HuH-7.5 (cell line): ENCODE measurements at regions not wholly inside any gene's neighbourhood (a gene's known extent, or its start where the extent isn't known, plus 50 kb on each side); places are given as distances from the start of the nearest gene placed in this dataset.

Experiments
- DNase-seq: peaks from one replicate; pipeline ENCODE4 v3.0.0; 2011; ENCODE audit warnings: low spot score

DNA sequence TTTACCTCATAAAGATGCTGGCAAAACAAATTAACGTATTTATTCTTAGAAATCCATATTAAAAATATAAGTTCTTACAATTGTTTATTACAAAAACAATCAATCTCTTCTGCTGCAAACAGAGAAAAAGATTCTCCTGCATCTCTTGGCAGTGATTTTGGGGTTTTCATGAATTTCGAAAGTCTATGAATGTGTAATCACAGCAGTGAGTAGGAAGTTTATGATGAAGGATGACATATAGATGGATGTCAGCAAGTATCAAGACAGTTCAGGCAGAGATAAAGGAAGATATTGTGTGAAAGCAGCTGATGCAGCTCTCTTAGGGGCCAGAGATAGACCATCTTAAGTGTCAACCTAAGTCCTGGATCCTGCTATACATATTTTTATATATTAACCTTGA is 196.9 kb upstream of the BANK1 start:
- DNase-seq: no peak

DNA sequence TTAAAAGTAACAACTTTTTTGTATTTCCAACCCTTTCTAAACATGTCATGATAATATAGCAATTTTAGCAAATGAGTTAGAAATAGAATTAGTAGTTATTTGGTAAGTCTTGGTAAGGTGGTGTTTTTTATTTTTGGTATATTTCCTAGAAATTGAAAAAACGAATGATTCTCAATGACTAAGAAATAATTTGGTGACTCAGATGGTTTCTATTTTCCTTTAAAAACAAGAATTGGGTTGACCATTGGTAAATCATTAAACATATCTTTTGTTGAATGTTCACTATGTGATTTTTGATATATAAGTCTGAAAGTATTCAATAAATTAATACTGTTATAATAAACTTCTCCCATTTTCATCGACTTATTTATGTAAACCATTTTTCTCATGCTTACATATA is 206.2 kb upstream of the BANK1 start:
- DNase-seq: no peak

DNA sequence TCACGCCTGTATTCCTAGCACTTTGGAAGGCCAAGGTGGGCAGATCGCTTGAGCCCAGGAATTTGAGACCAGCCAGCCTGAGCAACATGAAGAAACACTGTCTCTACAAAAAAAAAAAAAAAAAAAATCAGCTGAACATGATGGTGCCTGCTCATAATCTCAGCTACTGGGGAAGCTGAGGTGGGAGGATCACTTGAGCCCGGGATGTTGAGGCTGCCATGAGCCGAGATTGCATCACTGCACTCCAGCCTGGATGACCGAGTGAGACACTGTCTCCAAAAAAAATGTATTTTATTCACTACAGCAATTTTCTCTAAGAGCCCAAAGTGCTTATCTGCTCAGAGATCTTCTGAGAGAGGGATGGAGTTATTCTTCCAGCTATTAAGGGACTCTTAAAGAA is 215.8 kb upstream of the PPP3CA start:
- DNase-seq: no peak

DNA sequence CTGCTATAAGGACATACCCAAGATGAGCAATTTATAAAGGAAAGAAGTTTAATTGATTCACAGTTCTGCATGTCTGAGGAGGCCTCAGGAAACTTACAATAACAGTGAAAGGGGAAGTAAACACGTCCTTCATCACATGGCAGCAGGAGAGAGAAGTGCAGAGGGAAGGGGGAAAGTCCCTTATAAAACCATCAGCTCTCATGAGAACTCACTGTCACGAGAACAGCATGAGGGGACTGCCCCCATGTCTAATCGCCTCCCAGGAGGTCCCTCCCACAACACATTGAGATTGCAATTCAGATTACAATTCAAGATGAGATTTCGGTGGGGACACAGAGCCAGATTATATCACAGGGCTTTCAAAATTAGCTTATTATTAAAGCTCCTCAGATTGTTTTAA is 209.5 kb upstream of the PPP3CA start:
- DNase-seq: no peak

DNA sequence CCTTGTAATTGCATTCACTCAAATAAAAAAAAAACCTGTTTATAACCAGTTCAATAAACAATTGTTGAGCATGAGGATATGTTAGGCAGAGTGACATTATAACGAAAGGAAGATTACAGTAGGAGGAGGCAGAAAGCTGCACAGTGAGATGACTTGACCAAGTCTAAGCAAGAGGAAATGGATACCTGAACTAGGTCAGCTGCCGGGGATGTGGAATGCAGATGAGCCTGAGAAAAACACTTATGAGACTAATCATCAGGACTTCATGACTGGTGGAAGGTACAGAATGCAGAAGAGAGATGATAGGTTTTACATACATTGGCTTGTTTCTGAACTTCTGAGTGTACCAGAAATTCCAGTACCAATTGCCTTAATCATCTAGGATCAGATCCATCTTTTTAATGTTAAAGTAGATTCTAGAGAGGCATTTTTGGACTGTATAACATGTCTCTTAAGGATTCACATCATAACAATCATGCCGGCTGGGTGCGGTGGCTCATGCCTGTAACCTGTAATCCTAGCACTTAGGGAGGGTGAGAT is 208.1 kb upstream of the PPP3CA start:
- no peak for DNase-seq

DNA sequence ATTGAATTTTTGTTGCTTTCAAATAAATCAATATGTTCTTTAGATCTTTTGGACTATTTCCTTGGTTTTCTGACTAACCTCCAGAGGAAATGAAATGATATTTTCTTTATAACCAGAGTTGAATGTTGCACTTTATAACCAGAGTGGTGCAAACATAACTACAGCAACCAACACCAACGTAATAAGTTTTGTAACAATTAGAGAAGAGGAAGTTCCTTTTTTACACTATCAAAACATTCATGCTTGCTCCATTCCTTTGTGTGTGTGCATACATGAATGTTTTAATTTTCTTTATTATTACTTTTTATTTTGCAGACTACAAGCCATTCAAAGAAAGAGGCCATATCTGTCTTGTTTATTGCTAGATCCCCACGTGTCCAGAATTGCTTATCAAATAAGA is 193.0 kb upstream of the PPP3CA start:
- DNase-seq: no peak

DNA sequence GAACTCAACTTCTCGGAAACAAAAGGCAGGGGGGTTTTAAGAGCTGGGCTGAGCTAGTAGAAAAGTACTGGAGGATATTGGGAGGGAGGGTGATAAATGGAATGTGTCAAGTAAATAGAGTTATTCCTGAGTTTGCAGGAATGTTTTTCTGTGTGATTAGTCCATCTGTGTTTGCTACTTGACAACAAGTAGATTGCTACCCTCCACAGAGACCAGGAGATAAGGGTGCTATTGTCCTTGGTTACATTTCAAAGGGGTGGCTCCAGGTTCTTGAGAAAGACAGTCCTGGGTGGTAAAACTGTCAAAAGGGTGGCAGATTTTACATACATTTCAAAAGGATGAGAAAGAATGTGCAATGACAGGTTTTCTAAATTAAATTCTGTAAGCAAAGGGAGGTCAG is 181.2 kb upstream of the PPP3CA start:
- peak; percentile 4 for DNase-seq

DNA sequence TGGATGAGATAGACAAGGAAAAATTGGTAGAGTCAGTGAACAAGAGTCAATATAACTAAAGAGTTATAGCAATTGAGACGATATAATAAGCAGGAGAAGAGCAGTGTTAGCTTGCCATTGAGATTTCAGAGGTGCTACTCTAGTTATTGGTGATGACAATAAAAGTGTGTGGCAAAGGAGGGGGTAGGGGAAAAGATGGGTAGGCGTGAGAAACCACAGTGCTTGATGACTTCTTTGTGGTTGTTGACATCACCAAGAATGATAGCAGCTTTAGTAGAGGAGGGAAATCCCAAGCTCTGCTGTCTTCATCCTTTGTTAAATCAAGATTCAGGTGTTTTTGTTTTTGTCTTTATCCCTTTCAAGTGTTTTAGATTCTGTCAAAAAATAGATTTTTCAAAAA is 179.9 kb upstream of the PPP3CA start:
- no peak for DNase-seq

DNA sequence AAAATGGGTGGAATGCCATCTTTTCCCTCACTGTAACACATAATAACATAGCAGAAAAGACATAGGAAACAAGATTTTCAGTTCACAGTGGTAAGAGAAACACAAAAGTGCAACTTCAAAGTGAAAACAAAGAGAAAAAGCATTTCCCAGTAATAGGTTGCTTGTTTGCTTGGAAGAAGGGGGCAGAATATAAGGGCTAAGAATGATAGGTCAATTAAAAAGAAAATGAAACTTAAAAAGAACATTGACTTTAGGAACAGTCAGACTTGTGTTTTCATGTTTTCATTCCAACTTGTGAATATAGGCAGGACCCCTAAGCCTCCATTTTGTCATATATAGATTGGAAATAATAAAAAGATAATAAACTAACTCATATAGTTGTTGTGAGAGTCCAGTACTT is 168.2 kb upstream of the PPP3CA start:
- no peak for DNase-seq

DNA sequence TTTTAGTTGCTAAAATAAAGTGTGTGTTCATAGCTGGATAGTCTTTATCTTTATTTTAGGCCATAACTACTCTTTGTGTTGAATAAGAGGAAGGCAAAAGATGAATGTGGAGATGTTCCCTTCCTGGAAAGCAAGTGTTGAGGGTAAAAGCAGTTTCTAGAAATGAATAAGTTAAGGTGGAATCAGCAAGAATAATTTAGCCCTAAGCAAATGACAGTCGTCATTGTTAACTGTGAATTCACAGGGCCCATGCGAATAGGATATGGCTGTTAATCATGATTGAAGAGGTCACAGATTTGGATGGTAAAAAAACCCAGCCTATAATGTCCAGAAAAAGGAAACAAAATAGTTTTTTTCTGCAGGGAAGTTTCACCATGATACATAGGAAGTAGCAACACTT is 167.8 kb upstream of the PPP3CA start:
- DNase-seq: no peak

DNA sequence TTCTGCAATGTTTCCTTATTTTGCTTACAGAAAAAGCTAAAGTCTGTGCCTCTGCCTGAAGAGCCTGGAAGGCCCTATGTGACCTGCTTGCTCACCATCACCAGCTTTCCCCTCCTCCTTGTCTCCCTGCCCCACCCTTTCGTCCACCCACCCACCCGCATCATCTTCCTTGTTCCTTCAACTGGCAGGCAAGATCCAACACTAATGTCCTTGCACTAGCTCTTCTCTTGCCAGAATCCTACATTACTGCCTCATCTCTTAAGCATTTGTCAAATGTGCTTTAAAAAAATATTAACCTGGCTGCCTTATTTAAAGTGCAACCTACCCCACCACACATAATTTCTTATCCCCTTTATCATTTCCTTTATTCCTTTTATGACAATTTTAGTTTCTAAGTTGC is 165.1 kb upstream of the PPP3CA start:
- no peak for DNase-seq

DNA sequence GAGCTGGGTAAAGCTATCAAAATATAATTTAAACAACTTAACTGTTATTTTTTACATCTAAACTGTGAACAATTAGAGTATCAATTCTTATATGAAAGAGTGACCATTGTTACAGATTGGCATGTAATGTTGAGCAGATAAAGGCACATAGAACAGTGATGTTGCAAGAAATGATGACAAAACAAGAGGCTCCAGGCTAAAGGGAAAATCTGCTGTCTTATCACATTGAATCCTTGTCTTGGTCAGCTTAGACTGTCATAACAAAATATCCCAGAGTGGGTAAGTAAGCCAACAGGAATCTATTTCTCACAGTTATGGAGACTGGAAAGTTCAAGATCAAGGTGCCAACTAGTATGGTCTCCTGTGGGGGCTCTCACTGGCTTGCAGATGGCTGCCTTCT is 154.1 kb upstream of the PPP3CA start:
- no peak for DNase-seq

DNA sequence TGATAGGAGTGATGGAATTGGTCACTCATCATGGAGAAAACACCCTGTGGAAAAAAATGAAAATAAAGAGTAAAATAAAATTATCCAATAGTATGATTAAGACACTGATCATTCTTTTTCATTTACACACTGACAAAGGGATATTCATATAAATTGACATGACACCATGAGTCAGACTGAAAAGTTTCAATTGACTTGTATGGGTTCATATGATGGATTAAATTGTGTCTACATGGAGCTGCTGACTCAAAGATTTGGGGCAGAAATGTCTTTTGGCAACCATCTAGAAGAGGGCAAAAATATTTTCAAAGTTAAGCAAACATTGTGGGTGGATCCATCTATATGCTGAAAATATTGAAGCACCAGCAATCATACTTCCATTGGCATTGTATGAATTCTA is 153.4 kb upstream of the PPP3CA start:
- no peak for DNase-seq

DNA sequence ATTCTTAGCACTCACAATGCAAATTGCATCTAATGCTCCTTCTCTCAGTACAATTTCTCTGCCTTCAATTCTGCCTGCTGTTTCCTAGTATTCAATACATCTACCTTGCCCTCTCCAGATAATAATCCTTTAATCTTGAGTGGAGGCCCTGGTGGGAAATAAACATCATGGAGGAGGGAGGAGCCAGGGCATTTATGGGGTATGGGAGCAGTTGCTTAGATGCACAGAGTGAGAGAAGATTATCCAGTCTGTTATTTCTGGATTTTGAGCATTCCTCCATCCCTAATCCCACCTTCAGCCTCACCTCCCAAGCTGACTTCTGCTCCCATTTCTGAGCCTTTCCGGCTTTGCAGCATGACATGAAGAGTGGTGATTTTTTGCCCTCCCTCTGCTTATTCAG is 127.9 kb upstream of the PPP3CA start:
- no peak for DNase-seq

DNA sequence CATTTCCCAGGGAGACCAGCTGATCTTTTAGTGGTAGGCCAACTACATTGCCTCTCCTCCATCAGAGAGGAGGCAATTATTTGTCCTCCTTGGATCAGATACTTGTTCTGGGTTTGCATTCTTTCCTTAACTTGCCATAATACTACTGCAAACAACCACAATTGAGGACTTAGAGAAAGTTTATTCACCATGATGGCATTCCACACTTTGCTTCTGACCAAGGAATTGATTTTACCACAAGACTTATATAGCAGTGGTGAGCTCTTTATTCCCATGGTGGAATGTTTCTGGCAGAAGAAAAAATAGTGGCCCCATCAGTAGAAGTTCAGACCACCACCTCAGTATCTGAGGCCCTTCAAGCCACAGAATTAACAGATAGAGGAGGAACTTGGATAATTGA is 123.9 kb upstream of the PPP3CA start:
- no peak for DNase-seq

DNA sequence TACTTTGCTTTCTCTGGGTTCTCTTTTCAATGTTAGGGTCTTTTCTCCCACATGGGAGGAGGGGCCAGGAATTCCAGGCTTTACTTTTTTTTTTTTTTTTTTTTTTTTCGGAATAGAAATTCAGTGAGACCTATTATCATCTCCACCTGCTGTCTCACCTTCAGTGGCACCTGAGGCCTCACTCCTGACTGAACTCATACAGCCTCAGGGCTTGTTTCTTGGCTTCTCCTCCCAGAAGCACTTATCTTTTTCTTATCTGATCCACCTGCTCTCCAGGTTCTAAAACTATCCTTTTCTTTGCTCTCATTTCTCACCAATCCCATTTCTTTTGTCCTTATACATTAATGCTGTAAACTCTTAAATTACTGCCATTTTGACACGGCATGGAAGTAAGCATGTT is 117.3 kb upstream of the PPP3CA start:
- no peak for DNase-seq

DNA sequence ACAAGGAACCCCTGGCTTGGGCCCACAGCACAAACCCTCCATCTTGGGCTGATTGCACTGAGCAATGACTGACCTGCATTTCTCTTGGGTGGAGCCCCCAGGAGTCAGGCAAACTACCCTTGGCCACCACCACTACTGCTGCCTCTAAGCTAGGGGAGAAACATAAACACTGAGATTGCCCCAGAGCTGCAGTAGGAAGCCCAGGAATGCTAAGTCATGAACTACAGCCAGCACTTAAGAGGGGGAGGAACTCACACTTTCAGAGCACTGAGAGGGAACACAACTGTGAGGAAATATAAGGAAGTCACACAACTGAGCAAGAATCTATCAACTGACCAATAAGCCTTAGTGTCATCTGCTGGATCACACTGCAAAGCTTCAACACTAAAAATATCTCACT is 111.6 kb upstream of the PPP3CA start:
- no peak for DNase-seq

DNA sequence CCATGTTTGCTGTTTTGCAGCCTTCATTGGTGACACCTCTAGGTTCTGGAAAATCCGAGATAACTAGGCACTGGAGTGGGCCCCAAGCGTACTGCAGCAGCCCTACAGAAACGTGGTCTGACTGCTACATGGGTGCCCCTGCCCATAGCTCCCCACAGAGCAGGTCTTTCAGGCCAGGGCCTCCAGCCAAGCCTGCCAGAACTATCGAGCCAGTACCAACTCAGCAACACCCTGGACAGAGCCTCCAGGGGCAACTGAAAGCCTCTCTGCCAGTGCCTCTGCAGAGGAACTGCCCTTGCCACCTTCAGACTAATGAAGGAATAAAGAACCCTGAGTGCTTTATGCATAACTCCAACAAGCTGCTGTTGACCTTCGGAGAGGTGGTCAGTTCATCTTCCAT is 111.1 kb upstream of the PPP3CA start:
- DNase-seq: no peak

DNA sequence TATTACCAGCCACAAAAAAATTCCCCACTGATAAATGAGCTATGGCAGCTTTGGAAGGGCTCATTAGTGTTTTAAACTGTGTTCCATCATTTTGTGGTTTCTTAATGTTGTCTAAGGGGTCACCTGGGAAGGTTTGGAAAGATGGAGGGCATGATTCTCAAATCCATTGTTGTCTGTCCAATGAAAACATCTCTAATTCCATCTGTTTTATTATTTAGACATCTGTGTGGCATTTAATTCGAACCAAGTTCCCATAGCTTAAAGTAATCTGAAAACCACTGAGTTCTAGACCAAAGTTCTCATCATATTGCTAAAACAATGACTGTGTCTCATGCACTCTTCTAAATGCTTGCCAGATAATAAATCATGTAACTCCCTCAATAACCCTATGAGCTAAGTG is 103.8 kb upstream of the PPP3CA start:
- DNase-seq: no peak

DNA sequence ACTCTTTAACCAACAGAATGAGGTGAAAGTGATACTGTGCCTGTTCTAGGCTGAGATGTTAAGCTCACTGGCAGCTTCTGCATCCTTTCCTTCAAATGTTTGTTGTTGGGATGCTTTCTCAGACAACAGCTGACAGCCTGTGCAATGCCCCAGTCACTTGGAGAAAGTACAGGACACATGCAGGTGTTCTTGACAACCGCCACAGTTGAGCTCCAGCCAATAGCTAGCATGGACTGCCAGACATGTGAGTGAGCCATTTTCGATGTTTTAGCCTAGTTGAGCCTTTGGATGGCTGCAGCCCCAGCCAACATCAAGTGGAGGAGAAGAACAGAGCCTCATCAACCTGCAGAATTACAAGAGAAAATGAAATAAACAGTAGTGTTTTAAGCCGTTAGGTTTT is 94.1 kb upstream of the PPP3CA start:
- DNase-seq: no peak

DNA sequence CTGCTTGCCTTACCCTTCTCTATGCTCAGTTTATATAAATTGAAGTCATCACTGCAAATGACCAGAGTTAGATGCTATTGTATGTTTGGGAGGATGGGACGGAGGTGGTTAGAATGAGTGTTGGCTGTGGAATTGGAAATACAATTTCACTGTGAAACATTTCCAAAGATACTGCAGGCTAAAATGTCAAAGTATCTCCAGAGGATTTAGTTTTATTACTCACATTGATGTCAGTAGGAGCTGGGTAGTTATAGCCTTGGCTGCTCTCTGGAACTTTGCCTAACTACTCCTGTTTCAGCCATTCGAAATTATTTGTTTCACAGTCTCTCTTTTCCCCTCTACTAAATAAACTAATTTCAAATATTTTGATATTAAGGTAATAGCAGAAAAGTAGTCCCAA is 92.6 kb upstream of the PPP3CA start:
- DNase-seq: no peak

DNA sequence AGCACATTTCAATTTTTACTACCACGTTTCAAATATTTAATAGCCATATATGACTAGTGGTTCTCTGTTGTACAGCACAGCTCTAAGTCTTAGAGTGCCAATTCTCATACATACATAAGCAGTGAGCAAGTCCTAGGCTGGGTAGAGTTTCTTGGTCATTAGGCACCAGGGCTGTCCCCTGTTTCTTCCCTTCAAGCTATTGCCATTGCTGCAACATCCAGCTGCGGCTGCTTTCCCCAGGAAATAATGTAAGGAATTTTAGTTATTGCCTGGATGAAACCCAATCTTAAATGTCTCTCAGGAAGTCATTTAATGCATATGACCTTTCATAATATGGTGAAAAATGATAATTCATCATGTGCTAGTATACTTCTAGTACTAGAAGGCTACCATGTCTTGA is 74.1 kb upstream of the PPP3CA start:
- no peak for DNase-seq

DNA sequence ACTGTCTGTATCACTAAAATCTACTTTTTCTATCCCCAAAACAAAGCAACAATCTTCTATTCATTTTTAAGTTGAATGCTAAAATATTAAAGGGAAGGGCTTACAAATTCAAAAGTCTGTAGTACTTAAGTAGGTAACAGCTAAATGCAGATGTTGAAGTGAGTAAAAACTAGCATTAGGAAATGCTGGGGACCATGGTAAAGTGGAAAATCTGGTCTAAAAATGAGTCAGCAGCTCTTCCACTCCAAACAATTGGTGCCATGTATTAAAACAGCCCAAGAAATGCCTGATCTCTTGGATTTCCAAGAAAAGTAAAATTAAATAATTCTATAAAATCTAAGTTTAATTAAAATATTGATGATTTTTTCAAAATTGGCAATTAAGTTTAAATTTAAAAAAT is 73.3 kb upstream of the PPP3CA start:
- DNase-seq: no peak

DNA sequence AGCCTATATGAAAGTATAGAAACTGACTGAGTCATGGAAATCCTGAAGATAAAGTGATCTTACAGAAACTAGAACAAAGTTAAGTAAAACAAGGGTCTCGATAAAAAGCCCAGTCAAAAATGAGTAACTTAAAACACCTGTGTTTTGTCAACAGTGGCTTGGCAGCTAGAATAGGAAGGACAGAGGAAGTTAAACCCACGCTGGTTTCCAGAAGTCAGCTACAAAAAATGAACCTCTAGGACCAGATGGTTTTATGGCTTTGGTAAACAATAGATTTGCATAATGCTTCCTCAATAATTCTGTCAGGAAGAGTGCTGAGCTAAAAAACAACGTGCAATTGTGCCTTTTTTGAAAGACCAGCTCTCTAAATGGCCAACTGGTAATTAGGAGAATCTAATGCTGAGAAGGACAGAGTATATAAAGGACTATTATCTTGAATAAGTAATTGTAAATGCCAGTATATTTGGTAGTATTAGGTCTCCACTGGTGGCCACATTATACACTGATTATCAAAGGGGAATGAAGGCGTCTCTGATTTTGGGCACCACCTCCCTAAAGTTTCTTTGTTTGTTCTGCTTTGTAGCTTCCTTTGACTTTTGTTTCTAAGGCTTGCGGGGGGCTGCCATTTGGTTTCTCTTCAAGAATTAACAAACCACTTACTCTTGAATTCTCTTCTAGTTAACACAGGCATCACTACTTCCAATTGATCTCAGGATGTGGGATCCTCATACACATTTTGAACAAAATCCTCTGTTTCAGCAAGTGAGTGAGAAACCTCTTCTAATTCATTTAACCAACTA is 72.2 kb upstream of the PPP3CA start:
- no peak for DNase-seq
